Colon (tissue), 2 donors: ENCODE measurements at regions not wholly inside any gene's neighbourhood (a gene's known extent, or its start where the extent isn't known, plus 50 kb on each side); places are given as distances from the start of the nearest gene placed in this dataset.

ENCODE experiments used
- FAIRE-seq: peaks from 2 replicates; lab custom pipeline; 2012; peaks lifted over from hg19 to GRCh38; lab: Jason Lieb, UNC
- donor health status: control.
- donor health status: control.

DNA sequence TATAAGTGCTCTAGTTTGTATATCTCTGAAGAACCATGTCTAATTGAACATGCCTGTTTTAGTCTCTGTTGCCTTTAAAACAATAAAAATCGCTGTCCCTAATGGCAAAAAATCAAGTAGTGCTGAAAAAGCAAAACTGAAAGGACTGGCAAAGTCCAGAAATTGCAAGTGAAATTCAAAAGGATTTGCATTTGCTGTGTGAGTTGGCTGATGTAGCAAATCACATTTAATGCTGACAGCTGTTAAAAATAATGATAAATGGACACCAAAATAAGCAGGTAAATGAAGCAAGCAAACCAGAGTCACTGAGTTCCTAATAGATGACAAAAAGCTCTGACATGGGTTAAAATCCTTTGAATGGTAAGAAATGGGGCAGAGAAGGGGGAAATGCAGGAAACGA, 874.1 kb downstream of the GRM8 start:
- no peak for FAIRE-seq

DNA sequence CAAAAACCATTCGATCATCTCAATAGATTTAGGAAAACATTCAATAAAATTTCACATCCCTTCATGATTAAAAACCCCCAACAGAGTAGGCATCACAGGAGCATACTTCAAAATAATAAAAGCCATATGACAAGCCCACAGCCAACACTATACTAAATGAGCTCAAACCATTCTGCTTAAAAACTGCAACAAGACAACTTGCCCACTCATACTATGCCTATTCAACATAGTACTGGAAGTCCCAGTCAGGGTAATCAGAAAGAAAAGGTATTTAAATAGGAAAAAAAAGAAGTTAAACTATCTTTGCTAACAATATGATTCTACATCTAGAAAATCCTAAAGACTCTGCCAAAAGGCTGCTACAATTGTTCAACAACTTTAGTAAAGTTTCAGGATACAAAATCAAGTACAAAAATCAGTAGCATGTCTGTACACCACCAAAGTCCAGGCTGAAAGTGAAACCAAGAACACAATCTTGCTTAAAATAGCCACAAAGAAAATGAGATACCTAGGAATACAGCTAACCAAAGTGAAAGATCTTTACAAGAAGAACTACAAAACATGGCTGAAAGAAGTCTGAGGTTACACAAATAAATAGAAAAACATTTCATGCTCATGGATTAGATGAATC, 882.6 kb downstream of the GRM8 start:
- no peak for FAIRE-seq

DNA sequence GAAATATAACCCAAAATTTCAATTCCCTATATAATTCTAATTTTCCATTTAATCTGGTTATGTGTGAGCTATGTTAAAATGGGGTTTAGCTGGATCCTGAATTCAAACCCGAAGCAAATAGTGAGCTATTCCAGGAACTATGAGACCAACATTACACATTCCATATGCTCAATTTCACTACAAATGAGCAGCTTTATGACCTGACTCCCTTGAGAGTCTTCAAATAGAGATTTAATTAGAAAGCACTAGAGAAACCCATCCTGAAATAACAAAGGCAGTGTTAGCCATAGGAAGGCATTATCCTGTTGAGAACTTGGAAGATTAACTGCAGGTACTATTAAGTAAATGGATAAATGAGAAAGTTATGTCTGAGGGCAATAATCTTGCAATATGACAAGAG, 890.0 kb downstream of the GRM8 start:
- FAIRE-seq: no peak

DNA sequence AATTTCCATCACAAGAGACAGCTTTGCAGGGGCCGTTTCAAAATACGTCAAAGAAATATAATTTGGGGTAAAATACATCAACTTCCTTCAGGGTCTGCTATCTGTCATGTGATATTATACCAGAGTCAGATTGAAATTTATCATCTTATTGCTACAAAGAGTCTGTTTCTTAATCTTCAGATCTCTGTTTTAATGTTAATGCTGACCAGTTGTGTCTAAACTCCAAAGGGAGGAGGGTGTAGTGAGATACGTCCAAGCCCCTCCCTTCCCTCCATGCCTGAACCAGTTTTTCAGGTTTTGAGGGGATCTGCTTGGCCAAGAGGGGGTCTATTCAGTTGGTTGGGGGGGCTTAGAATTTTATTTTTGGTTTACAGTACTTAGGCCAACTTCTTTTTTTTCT, 891.6 kb downstream of the GRM8 start:
- no peak for FAIRE-seq

DNA sequence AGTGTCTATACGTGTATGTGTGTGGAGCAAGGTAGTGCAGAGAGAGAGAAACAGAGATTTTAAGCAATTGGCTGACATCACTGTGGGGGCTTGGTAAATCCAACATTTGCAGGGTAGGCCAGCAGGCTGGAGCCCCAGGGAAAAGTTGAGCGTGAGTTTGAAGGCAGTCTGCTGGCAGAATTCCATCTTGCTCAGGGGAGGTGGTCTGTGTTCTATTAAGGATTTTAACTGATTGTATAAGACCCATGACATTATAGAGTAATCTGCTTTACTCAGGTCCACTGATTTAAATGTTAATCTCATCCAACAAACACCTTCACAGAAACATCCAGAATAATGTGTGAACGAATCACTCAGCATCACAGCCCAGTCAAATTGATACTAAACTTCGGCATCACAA, 912.9 kb downstream of the GRM8 start:
- FAIRE-seq: no peak

DNA sequence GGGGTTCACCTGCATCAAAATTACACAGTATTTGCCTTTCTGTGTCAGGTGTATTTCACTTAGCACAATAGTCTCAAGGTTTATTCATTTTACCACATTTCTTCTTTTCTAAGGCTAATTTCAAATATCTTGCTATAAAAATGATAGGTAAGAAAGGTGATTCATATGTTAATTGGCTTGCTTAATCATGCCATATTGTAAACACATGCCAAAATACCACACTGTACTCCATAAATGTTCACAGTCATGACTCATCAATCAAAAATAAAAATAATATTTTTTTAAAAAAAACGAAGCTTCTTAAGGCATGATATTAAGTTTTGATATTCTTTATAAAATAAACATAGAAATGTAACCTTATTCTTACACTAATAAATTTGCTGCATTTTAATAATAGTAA, 947.1 kb downstream of the GRM8 start:
- FAIRE-seq: no peak

DNA sequence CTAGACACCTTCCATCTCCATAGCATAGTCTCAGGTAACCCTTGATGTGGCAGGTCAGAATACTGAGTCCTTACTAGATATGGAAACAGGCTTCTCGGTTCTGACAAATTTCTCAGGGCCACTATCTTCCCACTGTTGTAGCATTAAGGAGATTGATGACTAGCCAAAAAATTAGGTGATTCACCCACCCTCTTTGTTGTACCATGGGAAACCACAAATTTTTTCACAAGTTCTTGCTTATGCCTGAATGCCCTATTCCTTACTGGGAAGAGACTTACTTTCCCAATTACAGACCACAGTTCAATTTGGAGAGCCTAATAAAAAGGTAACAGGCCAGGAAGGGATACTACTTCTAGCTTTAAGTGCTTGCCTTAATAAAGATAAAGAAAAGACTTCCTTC, 948.8 kb downstream of the GRM8 start:
- FAIRE-seq: no peak

DNA sequence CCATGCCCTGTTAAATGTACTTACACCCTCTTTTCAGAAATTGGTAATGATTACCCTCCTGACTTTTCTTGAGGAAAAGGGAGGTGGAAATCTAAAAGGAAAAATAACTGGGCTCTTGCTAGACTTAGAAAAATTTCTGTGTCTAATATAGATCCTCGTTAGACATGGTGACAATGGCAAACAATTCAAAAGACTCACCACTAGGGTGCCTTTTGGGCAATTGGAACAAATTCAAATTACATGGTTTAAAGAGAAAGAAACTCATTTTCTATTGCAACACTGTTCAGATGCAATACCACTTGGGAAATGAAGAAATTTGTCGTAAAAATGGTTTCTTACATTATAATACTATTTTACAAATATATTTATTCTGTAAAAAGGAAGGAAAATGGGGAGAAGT, 950.1 kb downstream of the GRM8 start:
- FAIRE-seq: no peak

DNA sequence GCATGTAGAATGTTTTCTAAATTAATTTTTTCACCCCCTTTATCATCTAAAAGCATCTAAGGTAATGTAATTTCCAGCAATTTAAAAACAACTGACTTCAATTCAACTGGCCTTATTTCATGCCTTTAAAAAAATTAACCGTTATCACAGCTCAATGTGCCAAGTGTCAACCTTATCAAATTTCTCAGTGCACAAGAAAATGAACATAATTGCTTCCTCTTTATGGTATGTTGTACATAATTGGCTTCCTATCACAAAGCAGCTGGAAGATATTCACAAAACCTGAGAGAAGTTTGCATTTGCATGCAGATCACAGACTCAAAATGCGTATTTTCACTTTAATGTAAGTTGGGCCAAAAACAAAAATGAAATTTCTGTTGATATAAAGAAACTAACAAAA, 966.4 kb downstream of the GRM8 start:
- no peak for FAIRE-seq

DNA sequence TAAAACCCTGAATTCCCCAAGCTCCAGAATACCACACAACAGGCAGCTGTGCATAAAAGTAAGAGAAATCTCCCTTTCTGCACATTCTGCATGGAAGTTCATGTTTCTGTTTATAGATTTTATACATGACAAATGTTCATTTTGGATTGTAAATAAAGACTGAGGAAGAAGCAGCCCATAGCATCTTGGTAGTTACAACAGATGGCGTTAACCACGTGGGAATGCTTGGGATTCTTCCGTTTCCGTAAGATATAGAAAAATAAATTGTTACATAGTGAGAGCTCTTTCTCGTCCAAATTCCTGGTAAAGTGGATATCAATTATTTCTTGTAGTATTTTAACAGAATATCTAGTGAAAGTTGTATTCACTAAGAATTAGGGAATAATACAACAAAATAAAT, 1016.5 kb downstream of the GRM8 start:
- FAIRE-seq: no peak

DNA sequence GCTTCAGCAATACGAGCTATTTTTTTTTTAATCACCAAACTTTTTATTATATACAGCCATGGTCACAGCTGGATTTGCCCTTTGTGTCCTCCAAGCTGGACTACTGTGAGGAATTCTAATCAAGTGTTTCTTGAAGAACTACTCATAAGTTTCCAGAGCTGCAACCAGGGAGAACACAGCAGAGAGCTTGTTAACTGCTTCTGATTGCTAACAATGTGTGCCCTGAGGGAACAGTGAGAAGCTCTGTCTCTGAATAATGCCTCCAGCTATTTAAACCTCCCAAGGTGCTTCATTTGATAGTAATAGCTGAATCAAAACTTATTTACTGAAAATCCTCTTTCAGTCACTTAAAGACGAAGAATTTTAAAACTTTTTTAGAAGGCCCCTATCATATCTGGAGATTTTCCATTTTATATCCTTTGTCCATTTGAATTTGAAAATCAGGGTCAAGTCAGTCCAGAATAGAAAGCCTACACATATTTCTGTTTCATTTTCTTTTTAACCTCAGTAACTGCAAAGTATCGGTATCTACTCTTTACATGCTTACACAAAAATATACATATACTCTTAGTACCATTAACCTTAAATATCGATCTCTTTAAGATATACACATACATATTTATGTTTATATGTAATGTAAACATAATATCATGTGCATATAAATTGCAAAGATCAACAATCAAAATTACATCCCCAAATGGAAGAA, 1024.2 kb downstream of the GRM8 start:
- FAIRE-seq: no peak

DNA sequence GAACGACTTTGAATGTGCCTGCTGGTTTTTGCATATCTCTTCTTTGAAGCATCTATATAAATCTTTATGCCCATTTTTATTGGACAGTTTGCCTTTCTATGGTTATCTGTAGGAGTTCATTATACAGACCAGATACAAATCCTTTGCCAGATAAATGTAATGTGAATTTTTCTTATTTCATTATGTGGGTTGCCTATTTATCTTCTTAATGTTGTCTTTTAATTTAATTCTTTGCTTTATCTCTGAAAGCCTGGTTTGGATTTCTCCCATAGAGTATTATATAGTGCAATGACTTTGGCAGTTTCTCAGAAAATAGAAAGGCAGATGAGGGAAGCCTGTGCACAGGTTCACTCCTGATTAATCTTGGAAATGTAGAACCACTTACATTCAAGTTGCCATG, 1025.1 kb downstream of the GRM8 start:
- no peak for FAIRE-seq

DNA sequence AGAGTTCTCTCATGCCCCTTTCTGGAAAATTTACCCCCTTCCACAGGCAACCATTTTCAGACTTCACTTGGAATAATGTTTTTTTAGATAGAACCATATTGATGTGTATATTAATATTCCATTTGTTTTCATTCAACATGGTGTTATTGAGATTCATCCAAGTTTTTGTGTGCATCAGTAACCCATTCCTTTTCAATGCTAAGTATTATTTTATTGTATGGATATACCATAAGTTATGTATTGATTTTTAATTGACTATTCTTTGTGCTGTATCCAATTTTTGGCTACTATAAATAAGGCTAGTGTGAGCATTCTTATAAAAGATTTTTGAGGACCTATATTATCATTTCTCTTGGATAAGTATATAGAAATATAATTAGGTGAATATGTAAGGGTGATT, 1025.7 kb downstream of the GRM8 start:
- no peak for FAIRE-seq

DNA sequence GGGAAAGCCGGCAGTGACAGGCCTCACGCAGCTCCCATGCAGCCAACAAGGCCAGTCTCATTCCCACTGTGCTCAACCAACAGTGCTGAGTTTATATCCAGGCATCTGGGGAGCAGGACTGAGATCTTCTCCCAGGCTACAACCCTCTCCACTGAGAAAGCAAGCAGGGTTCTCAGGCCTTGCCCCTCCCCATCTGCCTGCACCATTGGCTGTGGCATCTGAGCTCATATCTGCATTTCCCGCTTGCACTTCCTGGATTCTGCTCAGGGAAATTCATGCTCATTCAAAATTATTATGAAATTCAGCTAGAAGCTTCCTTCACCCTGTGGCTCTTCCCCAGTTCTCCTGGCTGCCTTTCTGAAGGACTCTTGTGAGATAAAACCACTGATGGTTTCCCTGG, 1029.0 kb downstream of the GRM8 start:
- FAIRE-seq: no peak

DNA sequence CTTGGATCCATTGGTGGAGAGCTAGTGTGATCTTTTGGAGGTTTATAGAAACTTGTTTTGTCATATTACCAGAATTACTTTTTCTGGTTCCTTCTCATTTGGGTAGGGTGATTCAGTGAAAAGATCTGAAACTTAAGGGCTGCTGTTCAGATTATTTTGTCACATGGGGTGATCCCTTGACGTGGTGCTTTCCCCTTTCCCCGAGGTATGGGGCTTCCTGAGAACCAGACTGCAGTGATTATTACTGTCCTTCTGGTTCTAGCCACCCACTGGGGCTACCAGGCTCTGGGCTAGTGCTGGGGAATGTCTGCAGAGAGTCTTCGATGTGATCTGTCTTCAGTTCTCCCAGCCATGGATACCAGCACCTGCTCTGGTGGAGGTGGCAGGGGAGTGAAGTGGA, 1030.0 kb downstream of the GRM8 start:
- no peak for FAIRE-seq

DNA sequence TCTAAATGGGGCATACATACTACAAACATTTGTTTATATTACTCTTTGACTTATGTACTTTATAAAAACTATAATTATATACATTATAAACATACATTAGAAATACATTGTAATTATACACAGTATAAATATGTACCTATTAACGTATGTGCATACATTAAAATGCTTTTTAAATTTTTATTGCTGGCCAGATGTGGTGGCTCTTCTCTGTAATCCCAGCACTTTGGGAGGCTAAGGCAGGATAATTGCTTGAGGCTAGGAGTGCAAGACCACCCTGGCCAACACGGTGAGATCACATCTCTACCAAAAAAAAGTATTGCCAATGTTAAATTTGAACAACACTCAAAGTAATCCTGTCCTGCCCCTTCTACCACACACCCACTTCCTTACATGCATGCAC, 1037.0 kb downstream of the GRM8 start:
- FAIRE-seq: no peak

DNA sequence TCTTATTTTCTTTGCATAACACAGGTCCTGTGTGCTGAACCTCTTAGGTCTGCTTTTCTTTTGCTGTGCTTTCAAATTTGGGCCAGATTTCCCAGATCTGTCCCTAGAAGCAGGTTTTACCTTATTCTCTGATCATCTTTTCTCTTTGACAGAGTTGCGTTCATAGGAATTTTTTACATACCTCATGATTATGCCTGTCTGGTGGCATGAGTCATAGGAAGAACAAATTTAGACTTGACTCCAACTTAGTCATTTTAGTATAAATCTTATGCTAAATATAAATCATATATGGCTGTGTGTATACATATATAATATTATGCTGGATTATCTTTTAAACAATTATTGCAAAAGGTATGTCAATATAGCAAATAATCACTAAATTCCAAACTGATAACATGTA, 1038.9 kb downstream of the GRM8 start:
- no peak for FAIRE-seq

DNA sequence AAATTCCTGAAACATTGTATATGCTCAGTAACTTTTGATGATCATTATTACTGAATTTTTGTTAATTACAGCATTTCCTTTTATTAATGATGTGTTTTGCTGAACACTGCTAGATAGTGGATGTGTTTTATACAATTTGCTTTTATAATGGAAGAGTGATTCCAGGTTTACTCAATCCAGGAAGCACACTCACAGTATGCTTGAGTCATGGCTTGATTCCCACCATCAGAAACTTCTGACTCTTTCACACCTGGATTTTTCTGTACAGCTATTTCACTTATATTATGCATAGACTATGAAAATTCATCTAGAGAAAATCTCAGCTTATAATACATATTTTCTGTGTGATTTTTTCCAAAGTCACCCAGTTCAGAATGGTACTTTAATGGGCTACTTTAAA, 1040.9 kb downstream of the GRM8 start:
- FAIRE-seq: no peak

DNA sequence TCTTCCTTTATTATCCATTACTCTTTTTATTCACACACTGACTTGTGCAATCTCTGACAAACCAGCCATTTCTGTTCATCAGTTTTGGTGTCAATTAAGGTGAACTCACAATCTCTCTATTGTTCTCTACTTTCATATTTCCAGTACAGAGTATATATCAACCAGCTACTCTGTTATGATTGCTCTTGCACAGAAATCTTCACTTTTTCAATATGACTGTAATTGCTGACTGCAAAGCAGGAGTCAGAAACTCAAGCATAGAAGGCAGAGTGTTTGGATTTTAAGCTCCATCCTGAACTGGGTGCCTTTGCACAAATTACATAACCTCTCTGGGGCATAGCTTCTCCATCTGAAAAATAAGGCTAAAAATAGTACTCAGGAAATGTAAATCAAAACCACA, 1042.0 kb downstream of the GRM8 start:
- FAIRE-seq: no peak

DNA sequence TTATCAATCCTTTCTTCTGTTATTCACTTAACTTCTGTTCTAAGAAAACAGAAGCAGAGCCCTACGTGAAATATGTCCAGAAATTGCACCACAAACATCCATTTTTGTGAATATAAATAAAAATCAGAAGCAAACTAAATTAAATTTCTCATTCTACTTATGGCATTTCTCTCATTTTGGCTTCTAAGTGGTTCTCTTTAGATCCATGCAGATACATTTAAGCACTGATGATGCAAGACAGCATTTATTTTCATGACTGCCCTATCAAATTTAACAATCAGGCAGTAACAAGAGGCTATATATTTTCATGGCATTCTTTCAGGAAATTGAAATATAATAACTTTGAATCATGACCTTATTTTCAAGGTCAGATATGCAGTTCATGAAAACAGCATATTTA, 1049.6 kb downstream of the GRM8 start:
- no peak for FAIRE-seq

DNA sequence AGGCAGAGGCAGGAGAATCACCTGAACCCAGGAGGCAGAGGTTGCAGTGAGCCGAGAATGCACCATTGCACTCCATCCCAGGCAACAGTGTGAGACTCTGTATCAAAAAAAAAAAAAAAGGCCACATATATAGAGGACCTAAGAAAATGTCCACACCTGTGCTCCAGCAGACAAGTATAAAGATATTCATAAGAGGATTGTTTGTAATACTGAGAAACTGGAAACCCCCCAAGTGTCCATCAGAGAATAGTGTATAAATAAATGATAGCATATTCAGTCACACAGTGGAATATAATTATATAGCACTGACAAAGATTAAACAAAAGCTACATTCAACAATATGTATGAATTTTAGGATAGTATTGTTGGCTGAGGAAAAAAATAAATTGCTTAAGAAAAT, 1050.6 kb downstream of the GRM8 start:
- FAIRE-seq: no peak

DNA sequence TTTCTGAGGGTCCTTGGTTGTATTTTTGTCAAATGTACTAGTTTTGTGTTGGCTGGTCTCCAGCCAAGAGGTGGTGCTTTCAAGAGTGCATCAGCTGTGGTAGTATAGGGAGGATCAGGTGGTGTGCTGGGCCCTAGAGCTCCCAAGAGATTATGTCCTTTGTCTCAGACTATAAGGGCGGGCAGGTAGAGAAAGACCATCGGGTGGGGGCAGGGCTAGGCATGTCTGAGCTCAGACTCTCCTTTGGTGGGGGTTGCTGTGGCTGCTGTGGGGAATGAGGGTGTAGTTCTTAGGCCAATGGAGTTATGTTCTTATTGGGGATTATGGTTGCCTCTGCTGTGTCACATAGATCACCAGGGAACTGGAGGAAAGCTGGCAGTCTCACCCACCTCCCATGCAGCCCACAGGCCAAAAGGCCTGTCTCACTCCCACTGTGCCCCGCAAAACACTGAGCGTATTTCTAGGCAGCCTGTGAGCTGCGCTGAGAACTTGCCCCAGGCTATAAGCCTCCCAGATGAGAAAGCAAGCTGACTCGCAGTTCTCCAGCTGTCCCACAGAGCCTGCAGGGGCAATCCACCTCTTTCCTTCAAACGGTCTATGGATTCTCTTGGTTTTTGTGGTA, 1066.7 kb downstream of the GRM8 start:
- no peak for FAIRE-seq

DNA sequence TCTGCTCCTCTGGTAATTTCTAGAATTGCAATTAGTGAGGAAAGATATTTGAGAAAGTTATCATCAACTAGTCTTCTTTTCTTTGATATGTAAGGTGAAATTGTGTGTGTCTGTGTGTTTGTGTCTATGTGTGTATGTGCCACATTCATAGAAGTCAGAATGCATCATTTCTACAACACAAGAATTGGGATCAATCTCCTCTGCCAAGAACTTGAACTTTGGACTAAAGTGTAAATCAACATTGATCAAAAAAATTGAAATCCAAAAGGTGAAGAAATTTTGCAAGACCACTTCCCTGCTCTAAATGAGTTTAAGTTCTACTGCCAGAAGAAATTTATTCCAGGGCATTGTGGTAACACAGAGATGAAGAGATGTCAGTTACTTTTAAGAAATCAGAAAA, 1072.8 kb downstream of the GRM8 start:
- FAIRE-seq: no peak

DNA sequence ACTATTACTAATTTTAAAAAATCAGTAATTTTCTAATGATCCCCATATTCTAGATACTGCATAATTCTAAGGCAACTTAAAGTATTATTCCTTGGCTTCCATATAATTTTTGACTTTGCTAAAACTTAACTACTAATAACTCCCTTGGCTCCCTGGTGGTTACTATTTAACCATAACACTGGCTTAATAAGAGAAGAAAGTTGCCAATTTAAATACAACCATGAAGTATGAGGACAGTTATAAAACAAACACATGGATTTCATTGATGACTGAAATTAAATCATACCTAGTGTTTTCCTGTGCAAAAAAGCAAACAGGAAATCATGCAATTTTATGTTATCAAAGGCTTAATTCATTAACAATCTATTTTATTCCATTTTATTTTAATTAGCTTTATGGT, 1073.9 kb downstream of the GRM8 start:
- FAIRE-seq: no peak
